ENCODE measurements at regions not wholly inside any gene's neighbourhood (a gene's known extent, or its start where the extent isn't known, plus 50 kb on each side); places are given as distances from the start of the nearest gene placed in this dataset.

DNA sequence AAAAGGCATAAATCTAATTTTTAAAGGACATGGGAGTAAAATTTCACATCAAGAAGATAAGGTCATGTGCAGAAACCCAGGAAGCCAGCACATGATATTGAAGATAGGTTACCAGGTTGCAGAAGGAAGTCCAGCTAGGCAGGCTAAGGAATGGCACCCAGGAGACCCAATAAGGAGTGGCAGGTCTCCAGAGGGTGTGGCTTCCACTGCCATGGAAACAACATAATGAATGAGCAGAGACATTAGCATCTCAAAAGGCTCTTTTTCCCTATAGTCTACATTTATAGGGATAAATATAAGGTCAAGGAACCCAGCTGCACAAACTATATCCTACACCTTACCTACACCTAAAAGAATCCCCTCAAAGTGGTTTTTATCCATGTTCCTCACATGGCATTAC lies 275.9 kb downstream of the RPS29 start:
- DNase-seq (ENCODE audit: low spot score), result no peak
- peaks cover 0 to 5% (median 3%) of the 10 kb centered on the region in 4 donors for H3K4me1 ChIP-seq (ENCODE audit: control insufficient read depth in 4 of 4, insufficient read depth in 4 of 4, low read length in 3 of 4)
- H3K4me3 ChIP-seq (ENCODE audit: low read depth in 1 of 3, low read length in 3 of 3), result no peak overlapping the region
- no peaks in the 10 kb centered on the region for H3K9me3 ChIP-seq (ENCODE audit: control insufficient read depth in 4 of 4, low read length in 3 of 4)
- no peak for TF ChIP-seq RXRA (IDR thresholded peaks at IDR 0.05)
- no peak overlapping the region for H3K27ac ChIP-seq (ENCODE audit: low read depth in 1 of 2, low read length in 2 of 2)
- H3K9ac ChIP-seq (ENCODE audit: low read depth in 1 of 2, low read length in 2 of 2), result no peak overlapping the region
- H3K27me3 ChIP-seq (ENCODE audit: control insufficient read depth in 4 of 4, insufficient read depth in 4 of 4, low read length in 3 of 4), result no peaks in the 10 kb centered on the region
- no peaks in the 10 kb centered on the region for H3K36me3 ChIP-seq (ENCODE audit: control insufficient read depth in 4 of 4, insufficient read depth in 3 of 4, low read depth in 1 of 4, low read length in 3 of 4)

GRCh38 chr14:49306152-49306751 lies 279.9 kb downstream of the RPS29 start:
- TF ChIP-seq RAD21 (IDR thresholded peaks at IDR 0.05), result peak; percentile 73
- TF ChIP-seq REST (IDR thresholded peaks at IDR 0.05), result peak; percentile 34
- TF ChIP-seq GABPA (IDR thresholded peaks at IDR 0.05 in 1 of 2, conservative IDR thresholded peaks at IDR 0.05 in 1 of 2), result no peak
- TF ChIP-seq EGR1 (IDR thresholded peaks at IDR 0.05; ENCODE audit: low read depth in 2 of 2), result no peak
- TF ChIP-seq, protein P1, sequence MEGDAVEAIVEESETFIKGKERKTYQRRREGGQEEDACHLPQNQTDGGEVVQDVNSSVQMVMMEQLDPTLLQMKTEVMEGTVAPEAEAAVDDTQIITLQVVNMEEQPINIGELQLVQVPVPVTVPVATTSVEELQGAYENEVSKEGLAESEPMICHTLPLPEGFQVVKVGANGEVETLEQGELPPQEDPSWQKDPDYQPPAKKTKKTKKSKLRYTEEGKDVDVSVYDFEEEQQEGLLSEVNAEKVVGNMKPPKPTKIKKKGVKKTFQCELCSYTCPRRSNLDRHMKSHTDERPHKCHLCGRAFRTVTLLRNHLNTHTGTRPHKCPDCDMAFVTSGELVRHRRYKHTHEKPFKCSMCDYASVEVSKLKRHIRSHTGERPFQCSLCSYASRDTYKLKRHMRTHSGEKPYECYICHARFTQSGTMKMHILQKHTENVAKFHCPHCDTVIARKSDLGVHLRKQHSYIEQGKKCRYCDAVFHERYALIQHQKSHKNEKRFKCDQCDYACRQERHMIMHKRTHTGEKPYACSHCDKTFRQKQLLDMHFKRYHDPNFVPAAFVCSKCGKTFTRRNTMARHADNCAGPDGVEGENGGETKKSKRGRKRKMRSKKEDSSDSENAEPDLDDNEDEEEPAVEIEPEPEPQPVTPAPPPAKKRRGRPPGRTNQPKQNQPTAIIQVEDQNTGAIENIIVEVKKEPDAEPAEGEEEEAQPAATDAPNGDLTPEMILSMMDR (IDR thresholded peaks at IDR 0.05; ENCODE audit: low read depth, low read length, missing input control), result peak; percentile 34
- TF ChIP-seq ZBTB33 (IDR thresholded peaks at IDR 0.05), result no peak
- peak; percentile 17 to 22 for TF ChIP-seq HNF4A (conservative IDR thresholded peaks at IDR 0.05)
- TF ChIP-seq NR2F2 (IDR thresholded peaks at IDR 0.05), result peak; percentile 58
- TF ChIP-seq RXRA (IDR thresholded peaks at IDR 0.05), result peak in 1 of 2 donors; percentile 12
- 2% methylated on average over 1 of the region's 1 CpG for WGBS
- DNase-seq (ENCODE audit: low spot score), result no peak
- Histone ChIP-seq H3K4me1 (ENCODE audit: control insufficient read depth in 4 of 4, insufficient read depth in 4 of 4, low read length in 3 of 4) (peaks cover 0 to 5% (median 3%) of the 10 kb centered on the region in 4 donors), H3K27me3 (ENCODE audit: control insufficient read depth in 4 of 4, insufficient read depth in 4 of 4, low read length in 3 of 4) (no peaks in the 10 kb centered on the region), H3K4me3 (ENCODE audit: low read depth in 1 of 3, low read length in 3 of 3) (no peak overlapping the region), H3K36me3 (ENCODE audit: control insufficient read depth in 4 of 4, insufficient read depth in 3 of 4, low read depth in 1 of 4, low read length in 3 of 4) (no peaks in the 10 kb centered on the region), H3K27ac (ENCODE audit: low read depth in 1 of 2, low read length in 2 of 2) (no peak overlapping the region), H3K9me3 (ENCODE audit: control insufficient read depth in 4 of 4, low read length in 3 of 4) (no peaks in the 10 kb centered on the region), H3K9ac (ENCODE audit: low read depth in 1 of 2, low read length in 2 of 2) (no peak overlapping the region)
